SK-N-SH treated with all-trans-retinoic acid at 6 μM for 48 hours (cell line): ENCODE measurements at regions not wholly inside any gene's neighbourhood (a gene's known extent, or its start where the extent isn't known, plus 50 kb on each side); places are given as distances from the start of the nearest gene placed in this dataset.

Experiments used
- ATAC-seq: fragments of 200-7000 bp; cut with Tn5 transposase; 3 replicates; pipeline ENCODE4 v1.9.1; 2020; ENCODE audit warnings: mild to moderate bottlenecking, moderate library complexity
- ARNTL ChIP-seq: fragments of 450-650 bp; formaldehyde crosslinking; IDR thresholded peaks from 2 replicates; pipeline ENCODE4 v1.5.0; 2020; ENCODE audit warnings: low read depth, mild to moderate bottlenecking, moderate library complexity, borderline replicate concordance
- BACH2 ChIP-seq: fragments of 250-450 bp; sonication (Bioruptor Pico); IDR thresholded peaks from 2 replicates; pipeline ENCODE4 v1.9.0; 2021; ENCODE audit warnings: mild to moderate bottlenecking, borderline replicate concordance
- CSDC2 ChIP-seq: fragments of 250-450 bp; sonication (Bioruptor Pico); IDR thresholded peaks from 2 replicates; pipeline ENCODE4 v1.5.0; 2020; ENCODE audit warnings: mild to moderate bottlenecking, moderate library complexity
- ESRRG ChIP-seq: fragments of 250-450 bp; sonication (Bioruptor Pico); IDR thresholded peaks from 2 replicates; pipeline ENCODE4 v1.6.1; 2021; ENCODE audit warnings: mild to moderate bottlenecking
- GLIS3 ChIP-seq: fragments of 250-450 bp; sonication (Bioruptor Pico); IDR thresholded peaks from 2 replicates; pipeline ENCODE4 v1.5.0; 2020; ENCODE audit warnings: mild to moderate bottlenecking, moderate library complexity
- ISL1 ChIP-seq: fragments of 250-450 bp; sonication (Bioruptor Pico); IDR thresholded peaks from 2 replicates; pipeline ENCODE4 v2.1.2; 2022; ENCODE audit warnings: mild to moderate bottlenecking, moderate library complexity
- OSR1 ChIP-seq: fragments of 250-450 bp; sonication (Bioruptor Pico); IDR thresholded peaks from 2 replicates; pipeline ENCODE4 v1.8.0; 2022; ENCODE audit warnings: moderate library complexity, mild to moderate bottlenecking, inconsistent platforms
- PPARA ChIP-seq: fragments of 250-450 bp; sonication (Bioruptor Pico); IDR thresholded peaks from 2 replicates; pipeline ENCODE4 v1.5.0; 2020; ENCODE audit warnings: mild to moderate bottlenecking, borderline replicate concordance
- RARB ChIP-seq: fragments of 250-450 bp; sonication (Bioruptor Pico); IDR thresholded peaks from 2 replicates; pipeline ENCODE4 v1.8.0; 2021; ENCODE audit warnings: mild to moderate bottlenecking, moderate library complexity
- SNAI2 ChIP-seq: fragments of 250-450 bp; sonication (Bioruptor Pico); IDR thresholded peaks from 2 replicates; pipeline ENCODE4 v1.5.0; 2020; ENCODE audit warnings: mild to moderate bottlenecking, moderate library complexity
- TCF4 ChIP-seq: fragments of 250-450 bp; sonication (Bioruptor Pico); IDR thresholded peaks from 2 replicates; pipeline ENCODE4 v1.8.0; 2021; ENCODE audit warnings: mild to moderate bottlenecking, moderate library complexity, borderline replicate concordance
- TOX ChIP-seq: fragments of 250-450 bp; sonication (Bioruptor Pico); IDR thresholded peaks from 2 replicates; pipeline ENCODE4 v1.8.0; 2021; ENCODE audit warnings: mild to moderate bottlenecking, moderate library complexity, borderline replicate concordance
- ZC3H10 ChIP-seq: fragments of 250-450 bp; sonication (Bioruptor Pico); IDR thresholded peaks from 2 replicates; pipeline ENCODE4 v1.5.1; 2021; ENCODE audit warnings: mild to moderate bottlenecking, moderate library complexity
- ZFP3 ChIP-seq: fragments of 250-450 bp; sonication (Bioruptor Pico); IDR thresholded peaks from 2 replicates; pipeline ENCODE4 v1.5.0; 2020; ENCODE audit warnings: mild to moderate bottlenecking, moderate library complexity
- ZFP30 ChIP-seq: fragments of 450-650 bp; formaldehyde crosslinking; IDR thresholded peaks from 2 replicates; pipeline ENCODE4 v1.5.0; 2022; ENCODE audit warnings: mild to moderate bottlenecking, moderate library complexity
- ZNF565 ChIP-seq: fragments of 450-650 bp; formaldehyde crosslinking; conservative IDR thresholded peaks from 2 replicates; pipeline ENCODE4 v1.5.0; 2020; ENCODE audit warnings: low read depth, mild to moderate bottlenecking, moderate library complexity
- ZNF70 ChIP-seq: fragments of 450-650 bp; formaldehyde crosslinking; IDR thresholded peaks from 2 replicates; pipeline ENCODE4 v1.5.0; 2020; ENCODE audit warnings: mild to moderate bottlenecking, moderate library complexity
- ZNF8 ChIP-seq: fragments of 450-650 bp; formaldehyde crosslinking; IDR thresholded peaks from 2 replicates; pipeline ENCODE4 v1.5.0; 2020; ENCODE audit warnings: mild to moderate bottlenecking, moderate library complexity
- TF ChIP-seq, protein P1 (sequence below): fragments of 250-450 bp; sonication (Bioruptor Pico); IDR thresholded peaks from 2 replicates; pipeline ENCODE4 v1.5.1; 2020; ENCODE audit warnings: low read depth, mild to moderate bottlenecking, moderate library complexity
- TF ChIP-seq, protein P2 (sequence below): fragments of 250-450 bp; sonication (Bioruptor Pico); IDR thresholded peaks from 2 replicates; pipeline ENCODE4 v1.8.0; 2021; ENCODE audit warnings: low read depth, mild to moderate bottlenecking, moderate library complexity, borderline replicate concordance
- TF ChIP-seq, protein P3 (sequence below): fragments of 250-450 bp; sonication (Bioruptor Pico); IDR thresholded peaks from 2 replicates; pipeline ENCODE4 v1.5.1; 2021; ENCODE audit warnings: mild to moderate bottlenecking, moderate library complexity
- TF ChIP-seq, protein P4 (sequence below): fragments of 250-450 bp; sonication (Bioruptor Pico); IDR thresholded peaks from 2 replicates; pipeline ENCODE4 v1.8.0; 2020; ENCODE audit warnings: mild to moderate bottlenecking, moderate library complexity, borderline replicate concordance

DNA sequence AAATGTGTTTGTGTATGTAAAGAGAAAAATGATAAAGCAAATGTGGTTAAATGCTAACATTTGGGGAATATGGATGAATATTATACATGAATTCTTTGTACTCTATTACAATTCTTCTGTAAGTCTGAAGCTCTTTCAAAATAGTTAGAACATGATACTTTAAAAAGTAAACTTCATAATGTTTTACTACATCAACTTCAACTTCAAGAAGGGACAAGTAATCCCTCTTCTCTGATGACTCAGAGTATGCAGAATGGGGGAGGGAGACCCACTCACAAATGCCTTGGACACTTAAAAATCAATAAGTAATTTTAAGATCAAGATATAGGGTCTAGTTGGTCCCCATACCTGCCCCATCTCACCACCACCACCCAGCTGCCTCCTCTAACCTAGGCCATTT lies 162.4 kb downstream of the ESM1 start:
- ATAC-seq, result no peak
- TF ChIP-seq, protein P1, sequence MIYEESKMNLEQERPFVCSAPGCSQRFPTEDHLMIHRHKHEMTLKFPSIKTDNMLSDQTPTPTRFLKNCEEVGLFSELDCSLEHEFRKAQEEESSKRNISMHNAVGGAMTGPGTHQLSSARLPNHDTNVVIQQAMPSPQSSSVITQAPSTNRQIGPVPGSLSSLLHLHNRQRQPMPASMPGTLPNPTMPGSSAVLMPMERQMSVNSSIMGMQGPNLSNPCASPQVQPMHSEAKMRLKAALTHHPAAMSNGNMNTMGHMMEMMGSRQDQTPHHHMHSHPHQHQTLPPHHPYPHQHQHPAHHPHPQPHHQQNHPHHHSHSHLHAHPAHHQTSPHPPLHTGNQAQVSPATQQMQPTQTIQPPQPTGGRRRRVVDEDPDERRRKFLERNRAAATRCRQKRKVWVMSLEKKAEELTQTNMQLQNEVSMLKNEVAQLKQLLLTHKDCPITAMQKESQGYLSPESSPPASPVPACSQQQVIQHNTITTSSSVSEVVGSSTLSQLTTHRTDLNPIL (CRISPR knock-in tag), result no peak
- TF ChIP-seq ZFP3 (CRISPR knock-in tag) (no peak), ARNTL (CRISPR knock-in tag) (no peak), SNAI2 (CRISPR knock-in tag) (no peak), ESRRG (no peak), PPARA (CRISPR knock-in tag) (no peak), ZNF565 (CRISPR knock-in tag) (no peak), TOX (CRISPR knock-in tag) (no peak), CSDC2 (CRISPR knock-in tag) (no peak), BACH2 (CRISPR knock-in tag) (no peak), ISL1 (no peak)
- TF ChIP-seq, protein P2, sequence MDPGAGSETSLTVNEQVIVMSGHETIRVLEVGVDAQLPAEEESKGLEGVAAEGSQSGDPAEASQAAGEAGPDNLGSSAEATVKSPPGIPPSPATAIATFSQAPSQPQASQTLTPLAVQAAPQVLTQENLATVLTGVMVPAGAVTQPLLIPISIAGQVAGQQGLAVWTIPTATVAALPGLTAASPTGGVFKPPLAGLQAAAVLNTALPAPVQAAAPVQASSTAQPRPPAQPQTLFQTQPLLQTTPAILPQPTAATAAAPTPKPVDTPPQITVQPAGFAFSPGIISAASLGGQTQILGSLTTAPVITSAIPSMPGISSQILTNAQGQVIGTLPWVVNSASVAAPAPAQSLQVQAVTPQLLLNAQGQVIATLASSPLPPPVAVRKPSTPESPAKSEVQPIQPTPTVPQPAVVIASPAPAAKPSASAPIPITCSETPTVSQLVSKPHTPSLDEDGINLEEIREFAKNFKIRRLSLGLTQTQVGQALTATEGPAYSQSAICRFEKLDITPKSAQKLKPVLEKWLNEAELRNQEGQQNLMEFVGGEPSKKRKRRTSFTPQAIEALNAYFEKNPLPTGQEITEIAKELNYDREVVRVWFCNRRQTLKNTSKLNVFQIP (CRISPR knock-in tag), result no peak

DNA sequence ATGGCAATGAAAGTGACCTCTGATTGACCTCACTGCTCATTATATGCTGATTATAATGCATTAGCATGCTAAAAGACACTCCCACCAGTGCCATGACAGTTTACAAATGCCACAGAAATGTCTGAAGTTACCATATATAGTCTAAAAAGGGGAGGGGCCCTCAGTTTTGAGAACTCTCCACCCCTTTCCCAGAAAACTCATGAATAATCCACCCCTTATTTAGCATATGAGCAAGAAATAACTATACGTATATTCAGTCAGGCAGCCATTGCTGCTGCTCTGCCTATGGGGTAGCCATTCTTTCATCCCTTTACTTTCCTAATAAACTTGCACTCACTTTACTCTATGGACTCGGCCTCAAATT lies 163.1 kb downstream of the ESM1 start:
- no peak for ATAC-seq
- no peak for TF ChIP-seq ZNF565 (CRISPR knock-in tag)
- TF ChIP-seq ZC3H10 (CRISPR knock-in tag), result no peak
- TF ChIP-seq ZNF70 (CRISPR knock-in tag), result no peak
- no peak for TF ChIP-seq RARB (CRISPR knock-in tag)
- TF ChIP-seq, protein P3, sequence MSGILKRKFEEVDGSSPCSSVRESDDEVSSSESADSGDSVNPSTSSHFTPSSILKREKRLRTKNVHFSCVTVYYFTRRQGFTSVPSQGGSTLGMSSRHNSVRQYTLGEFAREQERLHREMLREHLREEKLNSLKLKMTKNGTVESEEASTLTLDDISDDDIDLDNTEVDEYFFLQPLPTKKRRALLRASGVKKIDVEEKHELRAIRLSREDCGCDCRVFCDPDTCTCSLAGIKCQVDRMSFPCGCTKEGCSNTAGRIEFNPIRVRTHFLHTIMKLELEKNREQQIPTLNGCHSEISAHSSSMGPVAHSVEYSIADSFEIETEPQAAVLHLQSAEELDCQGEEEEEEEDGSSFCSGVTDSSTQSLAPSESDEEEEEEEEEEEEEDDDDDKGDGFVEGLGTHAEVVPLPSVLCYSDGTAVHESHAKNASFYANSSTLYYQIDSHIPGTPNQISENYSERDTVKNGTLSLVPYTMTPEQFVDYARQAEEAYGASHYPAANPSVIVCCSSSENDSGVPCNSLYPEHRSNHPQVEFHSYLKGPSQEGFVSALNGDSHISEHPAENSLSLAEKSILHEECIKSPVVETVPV (CRISPR knock-in tag), result no peak
- no peak for TF ChIP-seq OSR1 (CRISPR knock-in tag)
- TF ChIP-seq, all 23 proteins: peak for 0

DNA sequence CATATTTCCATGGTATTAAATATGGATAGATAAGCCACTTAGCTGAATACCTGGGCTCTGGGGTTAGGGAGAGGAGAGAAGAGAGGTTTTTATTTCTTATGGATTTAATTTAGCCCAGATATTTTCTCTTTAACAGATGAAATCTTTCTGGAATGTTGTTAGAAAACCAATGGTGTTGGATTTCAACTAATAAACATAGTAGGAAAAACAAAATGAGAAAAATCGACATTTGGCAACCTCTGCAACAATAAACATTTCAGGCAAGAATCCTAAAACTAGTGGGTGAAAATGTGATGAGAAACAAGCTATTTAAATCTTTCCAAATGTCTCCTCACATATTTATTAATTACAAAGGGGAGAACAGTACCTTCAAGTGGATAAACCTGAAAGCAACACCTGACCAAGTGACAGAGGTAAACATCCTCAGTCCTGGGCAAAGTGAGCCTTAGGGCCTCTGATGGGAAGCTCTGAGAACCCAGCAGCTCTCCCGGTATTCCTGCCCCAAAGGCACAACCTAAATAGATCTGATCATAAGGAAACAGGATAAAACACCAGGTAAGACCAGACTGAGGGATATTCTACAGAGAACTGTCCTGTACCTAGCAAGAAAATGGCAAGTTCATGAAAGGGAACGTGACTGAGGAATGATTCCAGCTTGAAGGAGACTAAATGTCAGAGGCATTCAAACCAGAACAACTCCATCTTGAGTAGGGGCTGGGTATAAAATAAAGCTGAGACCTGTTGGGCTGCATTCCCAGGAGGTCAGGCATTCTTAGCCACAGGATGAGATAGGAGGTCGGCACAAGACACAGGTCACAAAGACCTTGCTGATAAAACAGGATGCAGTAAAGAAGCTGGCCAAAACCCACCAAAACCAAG lies 163.7 kb downstream of the ESM1 start:
- TF ChIP-seq ISL1, result no peak
- no peak for TF ChIP-seq TOX (CRISPR knock-in tag)
- no peak for TF ChIP-seq ZFP3 (CRISPR knock-in tag)
- TF ChIP-seq ESRRG, result no peak
- no peak for TF ChIP-seq ZC3H10 (CRISPR knock-in tag)
- no peak for TF ChIP-seq ZFP30 (CRISPR knock-in tag)
- no peak for TF ChIP-seq RARB (CRISPR knock-in tag)
- TF ChIP-seq, protein P2 (CRISPR knock-in tag), result no peak
- no peak for TF ChIP-seq TCF4 (CRISPR knock-in tag)
- ATAC-seq, result no peak

DNA sequence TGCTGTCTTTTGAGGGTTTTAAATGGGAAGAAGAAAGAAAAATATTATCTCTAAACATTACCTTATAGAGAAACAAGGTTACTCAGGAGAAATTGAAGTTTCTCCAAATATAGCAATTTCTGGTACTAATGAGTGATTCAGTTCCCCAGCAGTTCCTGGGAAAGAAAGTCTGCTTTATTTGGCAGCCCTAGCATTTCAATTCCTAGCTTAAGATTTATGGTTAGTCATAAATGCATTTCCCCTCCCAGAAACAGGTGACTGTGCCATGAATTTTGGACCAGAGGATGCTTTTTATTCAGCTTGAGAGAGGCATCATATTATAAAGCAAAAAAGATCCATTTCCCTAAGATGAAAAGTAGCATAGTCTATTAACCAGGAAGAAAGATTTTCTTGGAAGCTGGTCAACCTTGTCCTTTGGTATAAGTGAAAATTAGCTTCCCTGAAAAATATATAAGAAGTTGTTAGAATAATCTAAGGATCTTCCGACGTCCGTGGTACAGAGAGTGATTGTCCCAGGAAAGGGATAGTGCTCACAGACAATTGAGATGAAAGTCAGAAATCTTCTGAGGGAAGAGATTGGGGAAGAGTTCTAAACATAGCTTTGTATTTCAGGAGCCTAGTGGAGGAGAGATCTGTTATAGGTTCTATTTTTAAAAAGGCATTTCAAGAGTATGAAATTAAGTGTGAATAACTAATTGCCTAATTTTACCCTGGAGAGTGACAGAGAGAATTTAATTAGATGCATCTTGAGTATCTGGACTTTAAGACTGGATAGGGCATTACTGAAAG lies 164.9 kb downstream of the ESM1 start:
- no peak for ATAC-seq
- TF ChIP-seq, protein P1 (CRISPR knock-in tag), result no peak
- TF ChIP-seq ZFP3 (CRISPR knock-in tag), result no peak
- no peak for TF ChIP-seq ARNTL (CRISPR knock-in tag)
- no peak for TF ChIP-seq ZNF70 (CRISPR knock-in tag)
- no peak for TF ChIP-seq ZNF8 (CRISPR knock-in tag)
- no peak for TF ChIP-seq PPARA (CRISPR knock-in tag)
- no peak for TF ChIP-seq RARB (CRISPR knock-in tag)
- TF ChIP-seq, protein P4, sequence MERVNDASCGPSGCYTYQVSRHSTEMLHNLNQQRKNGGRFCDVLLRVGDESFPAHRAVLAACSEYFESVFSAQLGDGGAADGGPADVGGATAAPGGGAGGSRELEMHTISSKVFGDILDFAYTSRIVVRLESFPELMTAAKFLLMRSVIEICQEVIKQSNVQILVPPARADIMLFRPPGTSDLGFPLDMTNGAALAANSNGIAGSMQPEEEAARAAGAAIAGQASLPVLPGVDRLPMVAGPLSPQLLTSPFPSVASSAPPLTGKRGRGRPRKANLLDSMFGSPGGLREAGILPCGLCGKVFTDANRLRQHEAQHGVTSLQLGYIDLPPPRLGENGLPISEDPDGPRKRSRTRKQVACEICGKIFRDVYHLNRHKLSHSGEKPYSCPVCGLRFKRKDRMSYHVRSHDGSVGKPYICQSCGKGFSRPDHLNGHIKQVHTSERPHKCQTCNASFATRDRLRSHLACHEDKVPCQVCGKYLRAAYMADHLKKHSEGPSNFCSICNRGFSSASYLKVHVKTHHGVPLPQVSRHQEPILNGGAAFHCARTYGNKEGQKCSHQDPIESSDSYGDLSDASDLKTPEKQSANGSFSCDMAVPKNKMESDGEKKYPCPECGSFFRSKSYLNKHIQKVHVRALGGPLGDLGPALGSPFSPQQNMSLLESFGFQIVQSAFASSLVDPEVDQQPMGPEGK (CRISPR knock-in tag), result no peak
- TF ChIP-seq, protein P3 (CRISPR knock-in tag), result no peak
- TF ChIP-seq TCF4 (CRISPR knock-in tag), result no peak
- TF ChIP-seq ZFP30 (CRISPR knock-in tag), result no peak
- no peak for TF ChIP-seq ZNF565 (CRISPR knock-in tag)
- TF ChIP-seq GLIS3, result no peak
- no peak for TF ChIP-seq ISL1
- no peak for TF ChIP-seq CSDC2 (CRISPR knock-in tag)
